ENCODE measurements at regions not wholly inside any gene's neighbourhood (a gene's known extent, or its start where the extent isn't known, plus 50 kb on each side); places are given as distances from the start of the nearest gene placed in this dataset.

DNA sequence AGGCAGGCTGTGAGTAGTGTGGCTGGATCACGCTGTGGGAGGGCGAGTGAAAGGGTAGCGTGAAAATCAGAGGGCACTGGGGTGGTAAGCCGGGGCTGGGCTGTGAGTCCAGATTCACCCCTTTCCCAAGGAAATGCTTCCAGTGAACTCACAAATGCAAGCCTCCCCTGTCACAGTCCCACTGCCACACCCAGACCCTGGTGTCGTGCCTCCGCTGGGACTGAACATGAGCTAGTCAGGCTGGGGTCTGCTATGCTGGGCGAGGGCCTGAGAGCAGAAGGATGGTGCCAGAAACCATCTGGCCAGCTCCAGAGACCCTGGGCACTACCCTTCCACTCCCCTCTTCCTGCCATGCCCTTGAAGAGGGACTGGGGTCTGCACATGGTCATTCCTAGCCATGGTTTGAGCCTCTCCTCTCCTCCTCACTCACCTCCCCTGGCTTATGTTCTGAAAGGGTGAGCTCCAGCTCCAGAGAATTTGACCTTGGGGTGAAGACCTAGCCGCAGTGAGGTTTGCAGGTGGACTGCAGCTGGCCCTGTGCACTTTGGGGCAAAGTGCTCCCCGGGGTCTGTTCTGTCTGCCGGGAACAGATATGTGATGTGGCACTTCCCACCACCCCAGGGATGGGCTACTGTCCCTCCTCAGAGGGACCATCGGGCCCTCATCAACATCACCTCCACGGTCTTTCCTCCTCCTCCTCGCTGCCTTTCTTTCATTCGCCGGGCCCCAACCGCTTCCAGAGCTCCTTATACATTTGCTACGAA lies 365.6 kb downstream of the RPS6KC1 start:
- ChIA-PET CTCF (ENCODE audit: unreplicated experiment) (no interaction called here), POLR2A (no interaction called here)
- no peak overlapping the region for H3K4me2 ChIP-seq (ENCODE audit: low read length)
- BruUV-seq (replicated peaks) = no TSS peak
- no peaks in the 10 kb centered on the region for H3K9me3 ChIP-seq (ENCODE audit: low read length)
- H3K4me3 ChIP-seq (ENCODE audit: low read depth, low read length, poor library complexity, severe bottlenecking) = no peak overlapping the region
- no peaks in the 10 kb centered on the region for H3K9me2 ChIP-seq (ENCODE audit: insufficient read depth, low read length)
- no peaks in the 10 kb centered on the region for H3K4me1 ChIP-seq (ENCODE audit: insufficient read depth, low read length, poor library complexity, severe bottlenecking)
- H3K27ac ChIP-seq (ENCODE audit: low read depth, low read length, poor library complexity, severe bottlenecking) = no peak overlapping the region
- TF ChIP-seq, protein P1, sequence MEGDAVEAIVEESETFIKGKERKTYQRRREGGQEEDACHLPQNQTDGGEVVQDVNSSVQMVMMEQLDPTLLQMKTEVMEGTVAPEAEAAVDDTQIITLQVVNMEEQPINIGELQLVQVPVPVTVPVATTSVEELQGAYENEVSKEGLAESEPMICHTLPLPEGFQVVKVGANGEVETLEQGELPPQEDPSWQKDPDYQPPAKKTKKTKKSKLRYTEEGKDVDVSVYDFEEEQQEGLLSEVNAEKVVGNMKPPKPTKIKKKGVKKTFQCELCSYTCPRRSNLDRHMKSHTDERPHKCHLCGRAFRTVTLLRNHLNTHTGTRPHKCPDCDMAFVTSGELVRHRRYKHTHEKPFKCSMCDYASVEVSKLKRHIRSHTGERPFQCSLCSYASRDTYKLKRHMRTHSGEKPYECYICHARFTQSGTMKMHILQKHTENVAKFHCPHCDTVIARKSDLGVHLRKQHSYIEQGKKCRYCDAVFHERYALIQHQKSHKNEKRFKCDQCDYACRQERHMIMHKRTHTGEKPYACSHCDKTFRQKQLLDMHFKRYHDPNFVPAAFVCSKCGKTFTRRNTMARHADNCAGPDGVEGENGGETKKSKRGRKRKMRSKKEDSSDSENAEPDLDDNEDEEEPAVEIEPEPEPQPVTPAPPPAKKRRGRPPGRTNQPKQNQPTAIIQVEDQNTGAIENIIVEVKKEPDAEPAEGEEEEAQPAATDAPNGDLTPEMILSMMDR (conservative IDR thresholded peaks at IDR 0.05; ENCODE audit: low read length) = no peak
- no peak for TF ChIP-seq EZH2phosphoT487 (IDR thresholded peaks at IDR 0.05; ENCODE audit: borderline replicate concordance, low read depth, low read length)
- intact Hi-C loops (cut with micrococcal nuclease; ENCODE audit: unreplicated experiment) = no loop called here
- no peaks in the 10 kb centered on the region for H3K36me3 ChIP-seq (ENCODE audit: insufficient read depth, low read length)
- H4K20me1 ChIP-seq (ENCODE audit: insufficient read depth, low read length) = no peaks in the 10 kb centered on the region
- H2AFZ ChIP-seq (ENCODE audit: low read length) = no peak overlapping the region
- DNase-seq (ENCODE audit: low spot score) = no peak
- no peaks in the 10 kb centered on the region for H3K79me2 ChIP-seq (ENCODE audit: insufficient read depth, low read depth, low read length)

DNA sequence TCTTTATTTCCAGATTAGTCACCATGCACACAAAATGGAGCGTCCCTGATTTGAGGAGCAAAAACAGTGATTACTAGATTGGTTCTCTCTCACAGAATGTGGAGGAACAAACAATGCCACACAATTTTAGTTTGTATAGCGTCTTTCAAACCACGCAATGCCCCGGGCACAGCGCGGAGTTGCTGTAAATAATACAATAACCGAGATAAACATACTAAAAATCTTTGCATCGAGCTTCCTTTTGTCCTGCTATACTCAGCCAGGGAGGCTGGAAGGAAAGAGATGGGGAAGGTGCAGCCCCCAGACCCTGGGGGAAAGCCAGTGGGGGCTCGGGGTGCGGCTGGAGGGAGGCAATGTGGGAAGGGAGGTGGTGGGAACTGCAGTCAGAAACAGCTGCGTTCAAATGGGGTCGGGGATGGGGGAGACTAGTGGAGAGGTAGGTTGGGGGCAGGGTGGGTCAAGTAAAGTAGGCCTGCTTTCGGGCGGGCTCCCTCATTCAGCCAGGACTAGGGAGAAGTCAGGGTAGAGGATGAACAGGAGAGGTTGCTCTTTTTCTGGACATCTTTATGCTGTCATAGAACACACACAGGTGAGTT lies 366.3 kb downstream of the RPS6KC1 start:
- DNase-seq (ENCODE audit: low spot score) = no peak
- Histone ChIP-seq H3K27ac (ENCODE audit: low read depth, low read length, poor library complexity, severe bottlenecking) (no peak overlapping the region), H3K9me3 (ENCODE audit: low read length) (no peaks in the 10 kb centered on the region), H4K20me1 (ENCODE audit: insufficient read depth, low read length) (no peaks in the 10 kb centered on the region), H3K36me3 (ENCODE audit: insufficient read depth, low read length) (no peaks in the 10 kb centered on the region), H3K9me2 (ENCODE audit: insufficient read depth, low read length) (no peaks in the 10 kb centered on the region), H3K79me2 (ENCODE audit: insufficient read depth, low read depth, low read length) (no peaks in the 10 kb centered on the region), H3K4me1 (ENCODE audit: insufficient read depth, low read length, poor library complexity, severe bottlenecking) (no peaks in the 10 kb centered on the region), H3K4me3 (ENCODE audit: low read depth, low read length, poor library complexity, severe bottlenecking) (no peak overlapping the region), H2AFZ (ENCODE audit: low read length) (no peak overlapping the region), H3K4me2 (ENCODE audit: low read length) (no peak overlapping the region)
- POLR2A ChIA-PET = interaction anchor here (1.1 kb wide), 1 partner anchor 47 kb away, joined by 3 read pairs; no protein-coding TSS in a partner anchor
- no TSS peak for BruUV-seq (replicated peaks)
- TF ChIP-seq EZH2phosphoT487 (IDR thresholded peaks at IDR 0.05; ENCODE audit: borderline replicate concordance, low read depth, low read length) = no peak
- TF ChIP-seq, protein P1 (conservative IDR thresholded peaks at IDR 0.05; ENCODE audit: low read length) = no peak
- CTCF ChIA-PET (ENCODE audit: unreplicated experiment) = no interaction called here
- intact Hi-C loops (cut with micrococcal nuclease; ENCODE audit: unreplicated experiment) = no loop called here

DNA sequence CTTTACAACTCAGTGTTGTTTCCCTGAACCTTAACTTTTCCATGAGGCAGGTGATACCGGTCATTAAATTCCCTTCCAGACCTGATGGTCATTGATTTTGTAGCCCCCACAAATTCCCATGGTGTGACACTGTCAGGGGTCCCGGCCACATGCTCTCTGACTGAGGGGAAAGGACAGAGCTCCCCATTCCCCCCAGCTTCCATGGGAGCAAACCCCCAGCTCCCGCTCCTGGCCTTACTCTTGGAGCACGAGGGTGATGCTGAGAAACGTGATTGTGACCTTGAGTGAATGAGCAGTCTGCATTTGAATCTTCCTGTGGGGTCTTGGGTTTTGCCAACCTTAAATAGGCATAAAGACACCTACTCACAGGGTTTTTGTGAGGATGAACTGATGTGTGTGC lies 366.8 kb downstream of the RPS6KC1 start:
- Histone ChIP-seq H3K27ac (ENCODE audit: low read depth, low read length, poor library complexity, severe bottlenecking) (no peak overlapping the region), H3K36me3 (ENCODE audit: insufficient read depth, low read length) (no peaks in the 10 kb centered on the region), H2AFZ (ENCODE audit: low read length) (no peak overlapping the region), H3K4me1 (ENCODE audit: insufficient read depth, low read length, poor library complexity, severe bottlenecking) (no peaks in the 10 kb centered on the region), H3K4me2 (ENCODE audit: low read length) (no peak overlapping the region), H4K20me1 (ENCODE audit: insufficient read depth, low read length) (no peaks in the 10 kb centered on the region), H3K4me3 (ENCODE audit: low read depth, low read length, poor library complexity, severe bottlenecking) (no peak overlapping the region), H3K9me2 (ENCODE audit: insufficient read depth, low read length) (no peaks in the 10 kb centered on the region), H3K9me3 (ENCODE audit: low read length) (no peaks in the 10 kb centered on the region), H3K79me2 (ENCODE audit: insufficient read depth, low read depth, low read length) (no peaks in the 10 kb centered on the region)
- POLR2A ChIA-PET = interaction anchor here (1.1 kb wide), 1 partner anchor 48 kb away, joined by 3 read pairs; no protein-coding TSS in a partner anchor
- BruUV-seq (replicated peaks) = no TSS peak
- DNase-seq (ENCODE audit: low spot score) = no peak
- intact Hi-C loops (cut with micrococcal nuclease; ENCODE audit: unreplicated experiment) = no loop called here
- TF ChIP-seq, protein P1 (conservative IDR thresholded peaks at IDR 0.05; ENCODE audit: low read length) = no peak
- TF ChIP-seq EZH2phosphoT487 (IDR thresholded peaks at IDR 0.05; ENCODE audit: borderline replicate concordance, low read depth, low read length) = no peak
- CTCF ChIA-PET (ENCODE audit: unreplicated experiment) = no interaction called here
